RWPE1 (cell line): ENCODE measurements at regions not wholly inside any gene's neighbourhood (a gene's known extent, or its start where the extent isn't known, plus 50 kb on each side); places are given as distances from the start of the nearest gene placed in this dataset.
"Not testable (repeated sequence)": the region's sequence is repeated elsewhere in the genome, so short reads cannot be mapped to it uniquely, and the experiment has no call there.

ENCODE experiments used
- CTCF ChIA-PET: fragments of 350-600 bp; sonication (Branson Sonifier 250); formaldehyde crosslinking; extraction: SDS; loops from one replicate; lab custom pipeline; 2021; lab: Yijun Ruan, JAX
- POLR2A ChIA-PET: fragments of 400-600 bp; formaldehyde crosslinking; extraction: SDS; loops from one replicate; lab custom pipeline; 2020; ENCODE audit warnings: antibody characterized with exemption; ENCODE audit not compliant: low non-redundant PET; lab: Yijun Ruan, JAX
- DNase-seq: peaks from one replicate; pipeline ENCODE4 v3.0.0; 2012; ENCODE audit warnings: low spot score
- H3K27ac ChIP-seq: fragments of 450-650 bp; 2 replicates; pipeline ENCODE4 v1.5.1; 2017
- CTCF ChIP-seq: fragments of 450-650 bp; conservative IDR thresholded peaks from 2 replicates; pipeline ENCODE4 v1.5.1; 2017; ENCODE audit warnings: low read depth, mild to moderate bottlenecking

- no peak overlapping the region for H3K27ac ChIP-seq
- ChIA-PET POLR2A (no interaction called here), CTCF (no interaction called here)
- no peak for TF ChIP-seq CTCF
- no peak for DNase-seq
These were observed 754.1 kb upstream of the SLC8A1 start for GRCh38 chr2:41206004-41206403.

- DNase-seq: no peak
- CTCF ChIA-PET: no interaction called here
- POLR2A ChIA-PET: no interaction called here
- no peak overlapping the region for H3K27ac ChIP-seq
- TF ChIP-seq CTCF: no peak
These were observed 755.7 kb upstream of the SLC8A1 start for GRCh38 chr2:41207578-41207977.

GRCh38 chr2:41210030-41210429 is 758.1 kb upstream of the SLC8A1 start:
- DNase-seq, CTCF ChIA-PET, H3K27ac ChIP-seq, POLR2A ChIA-PET: not testable (repeated sequence)

- ChIA-PET POLR2A (no interaction called here), CTCF (no interaction called here)
- no peak for DNase-seq
- no peak overlapping the region for H3K27ac ChIP-seq
- TF ChIP-seq CTCF: no peak
These were observed 765.1 kb upstream of the SLC8A1 start for GRCh38 chr2:41216978-41217377.

GRCh38 chr2:41222593-41222992 is 770.7 kb upstream of the SLC8A1 start:
- POLR2A ChIA-PET: interaction anchor here (0.7 kb wide), 1 partner anchor 251 kb away, joined by 3 read pairs; no protein-coding TSS in a partner anchor
- TF ChIP-seq CTCF: no peak
- CTCF ChIA-PET: interaction anchor here (0.6 kb wide), 1 partner anchor 11 kb away, joined by 7 read pairs; no protein-coding TSS in a partner anchor
- DNase-seq: no peak
- no peak overlapping the region for H3K27ac ChIP-seq

GRCh38 chr2:41234093-41234492 is 782.2 kb upstream of the SLC8A1 start:
- ChIA-PET CTCF (no interaction called here), POLR2A (no interaction called here)
- no peak for TF ChIP-seq CTCF
- H3K27ac ChIP-seq: no peak overlapping the region
- DNase-seq: no peak

- POLR2A ChIA-PET: no interaction called here
- H3K27ac ChIP-seq: no peak overlapping the region
- no peak for DNase-seq
- CTCF ChIA-PET: interaction anchor here (0.6 kb wide), 1 partner anchor 255 kb away, joined by 3 read pairs; no protein-coding TSS in a partner anchor
- TF ChIP-seq CTCF: no peak
These were observed 789.6 kb upstream of the SLC8A1 start for GRCh38 chr2:41241325-41242000.
